Loucy (cell line): ENCODE measurements at regions not wholly inside any gene's neighbourhood (a gene's known extent, or its start where the extent isn't known, plus 50 kb on each side); places are given as distances from the start of the nearest gene placed in this dataset.

ENCODE experiments used
- H2AFZ ChIP-seq: fragments of 200-600 bp; sonication (generic); 2 replicates; pipeline ENCODE4 v1.6.0; 2016; ENCODE audit warnings: antibody characterized with exemption, mild to moderate bottlenecking, low read length, moderate library complexity
- H3F3A ChIP-seq: fragments of 200-600 bp; 2 replicates; pipeline ENCODE4 v1.6.0; 2016; ENCODE audit warnings: antibody characterized with exemption, low read depth, mild to moderate bottlenecking
- H3K27me3 ChIP-seq: fragments of 200-600 bp; sonication (generic); 2 replicates; pipeline ENCODE4 v1.6.1; 2014; ENCODE audit warnings: low read length, mild to moderate bottlenecking; ENCODE audit not compliant: insufficient read depth, poor library complexity, severe bottlenecking
- H3K36me3 ChIP-seq: fragments of 200-600 bp; sonication (generic); 2 replicates; pipeline ENCODE4 v1.6.1; 2016; ENCODE audit warnings: low read length; ENCODE audit not compliant: insufficient read depth
- H3K4me1 ChIP-seq: fragments of 200-600 bp; sonication (generic); 2 replicates; pipeline ENCODE4 v1.5.1; 2014; ENCODE audit warnings: low read length, mild to moderate bottlenecking; ENCODE audit not compliant: insufficient read depth, poor library complexity, severe bottlenecking
- H3K4me2 ChIP-seq: fragments of 200-600 bp; sonication (generic); 2 replicates; pipeline ENCODE4 v1.6.0; 2014; ENCODE audit warnings: antibody characterized with exemption, low read length, low read depth, mild to moderate bottlenecking; ENCODE audit not compliant: poor library complexity, severe bottlenecking
- H3K4me3 ChIP-seq: fragments of 200-600 bp; sonication (generic); 2 replicates; pipeline ENCODE4 v1.5.1; 2014; ENCODE audit warnings: low read length, mild to moderate bottlenecking, mixed read lengths; ENCODE audit not compliant: poor library complexity, severe bottlenecking
- H3K79me2 ChIP-seq: fragments of 200-600 bp; sonication (generic); 2 replicates; pipeline ENCODE4 v1.6.1; 2014; ENCODE audit warnings: low read length; ENCODE audit not compliant: insufficient read depth
- H3K9ac ChIP-seq: fragments of 200-600 bp; sonication (generic); 2 replicates; pipeline ENCODE4 v1.6.0; 2014; ENCODE audit warnings: mild to moderate bottlenecking, low read depth, low read length, moderate library complexity; ENCODE audit not compliant: poor library complexity, severe bottlenecking
- H3K9me2 ChIP-seq: fragments of 200-600 bp; sonication (generic); replicated peaks from 2 replicates; pipeline ENCODE4 v1.6.1; 2016; ENCODE audit warnings: low read depth, low read length, mixed read lengths
- H3K9me3 ChIP-seq: fragments of 200-600 bp; sonication (generic); 2 replicates; pipeline ENCODE4 v1.6.1; 2014; ENCODE audit warnings: mild to moderate bottlenecking, antibody characterized with exemption, low read length, low read depth; ENCODE audit not compliant: insufficient read depth
- H4K20me1 ChIP-seq: fragments of 200-600 bp; sonication (generic); 2 replicates; pipeline ENCODE4 v1.6.0; 2014; ENCODE audit warnings: antibody characterized with exemption, low read length, mild to moderate bottlenecking; ENCODE audit not compliant: insufficient read depth, poor library complexity, severe bottlenecking
- CTCF ChIP-seq: fragments of 200-600 bp; sonication (generic); conservative IDR thresholded peaks from 2 replicates; pipeline ENCODE4 v1.5.1; 2014; ENCODE audit warnings: mild to moderate bottlenecking, antibody characterized with exemption, low read length
- EZH2phosphoT487 ChIP-seq: fragments of 200-600 bp; IDR thresholded peaks from 2 replicates; pipeline ENCODE4 v1.6.1; 2018; ENCODE audit warnings: antibody characterized with exemption, mild to moderate bottlenecking, moderate library complexity, borderline replicate concordance

DNA sequence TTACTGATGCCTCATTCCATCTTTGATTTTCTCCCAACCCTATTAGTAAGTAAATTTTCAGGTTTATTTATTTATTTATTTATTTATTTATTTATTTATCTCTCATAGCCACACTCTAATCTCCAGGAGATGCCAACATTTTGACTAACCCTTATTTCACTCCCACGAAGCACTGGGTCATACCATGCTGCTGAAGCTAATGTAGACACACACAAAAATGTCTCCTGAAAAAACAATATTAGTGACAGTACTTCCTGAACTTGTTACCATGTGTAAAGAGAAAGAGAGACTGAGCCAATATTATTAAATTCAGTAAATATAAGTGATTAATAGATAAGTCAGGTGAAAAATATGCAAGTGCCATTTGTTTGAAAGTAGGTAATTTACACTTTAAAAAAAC lies 402.7 kb downstream of the C4orf33 start:
- Histone ChIP-seq H3K79me2 (no peaks in the 10 kb centered on the region), H3K9me2 (0 out of 2 replicates have a peak, but pooled peaks cover 5% of the 10 kb centered on the region), H3K4me3 (no peak overlapping the region), H3K9ac (no peak overlapping the region), H3K36me3 (no peaks in the 10 kb centered on the region), H3K4me2 (no peak overlapping the region), H4K20me1 (no peaks in the 10 kb centered on the region), H3K27me3 (no peaks in the 10 kb centered on the region), H2AFZ (no peak overlapping the region), H3F3A (no peaks in the 10 kb centered on the region), H3K4me1 (no peaks in the 10 kb centered on the region), H3K9me3 (no peaks in the 10 kb centered on the region)
- TF ChIP-seq CTCF (no peak), EZH2phosphoT487 (no peak)

GRCh38 chr4:129514852-129515251 lies 418.9 kb downstream of the C4orf33 start:
- no peak overlapping the region for H3K4me3 ChIP-seq
- no peaks in the 10 kb centered on the region for H3F3A ChIP-seq
- no peak overlapping the region for H3K9ac ChIP-seq
- no peak overlapping the region for H3K4me2 ChIP-seq
- no peaks in the 10 kb centered on the region for H3K79me2 ChIP-seq
- H2AFZ ChIP-seq = no peak overlapping the region
- no peak for TF ChIP-seq CTCF
- no peak for TF ChIP-seq EZH2phosphoT487
- no peaks in the 10 kb centered on the region for H3K27me3 ChIP-seq
- H3K9me2 ChIP-seq = no peaks in the 10 kb centered on the region
- H4K20me1 ChIP-seq = no peaks in the 10 kb centered on the region
- no peaks in the 10 kb centered on the region for H3K9me3 ChIP-seq
- H3K36me3 ChIP-seq = no peaks in the 10 kb centered on the region
- no peaks in the 10 kb centered on the region for H3K4me1 ChIP-seq

DNA sequence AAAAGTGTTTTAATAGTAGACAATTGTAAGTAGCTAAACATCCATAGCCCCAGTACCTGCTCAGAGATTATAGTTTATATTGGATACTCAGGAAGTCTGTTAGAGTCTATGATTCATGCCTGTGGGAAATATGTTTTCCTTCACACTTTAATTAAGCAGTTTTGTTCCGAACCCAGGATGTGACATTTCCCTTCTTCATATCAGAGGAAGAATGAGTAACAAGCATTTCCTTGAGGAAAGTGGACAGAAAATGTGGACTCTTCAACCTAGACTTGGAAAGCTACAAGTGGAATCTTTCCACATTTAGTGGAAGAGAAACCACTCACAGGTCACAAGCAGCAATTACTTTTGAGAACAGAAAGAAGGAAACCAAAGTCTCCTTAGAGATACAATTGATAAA lies 419.4 kb downstream of the C4orf33 start:
- Histone ChIP-seq H3K4me1 (no peaks in the 10 kb centered on the region), H3K9me2 (no peaks in the 10 kb centered on the region), H3K79me2 (no peaks in the 10 kb centered on the region), H4K20me1 (no peaks in the 10 kb centered on the region), H3K4me3 (no peak overlapping the region), H3K4me2 (no peak overlapping the region), H3K9ac (no peak overlapping the region), H2AFZ (no peak overlapping the region), H3K27me3 (no peaks in the 10 kb centered on the region), H3K36me3 (no peaks in the 10 kb centered on the region), H3F3A (no peaks in the 10 kb centered on the region), H3K9me3 (no peaks in the 10 kb centered on the region)
- TF ChIP-seq EZH2phosphoT487 (no peak), CTCF (no peak)
